Peyer's patch (tissue), 4 donors: ENCODE measurements at regions not wholly inside any gene's neighbourhood (a gene's known extent, or its start where the extent isn't known, plus 50 kb on each side); places are given as distances from the start of the nearest gene placed in this dataset.

Source experiments
- DNase-seq, 3 donors: peaks; one replicate each; pipeline ENCODE4 v3.0.0-alpha.2; 2017 to 2019
- H3K27ac ChIP-seq, 4 donors: fragments of 200-600 bp; sonication (generic); one replicate each; pipeline ENCODE4 v1.5.1; 2016 to 2019
- H3K27me3 ChIP-seq, 2 donors: fragments of 200-600 bp; sonication (generic); one replicate each; pipeline ENCODE4 v1.5.1; 2019
- H3K36me3 ChIP-seq, 3 donors: fragments of 200-600 bp; sonication (generic); one replicate each; pipeline ENCODE4 v1.5.1; 2016 to 2019
- H3K4me1 ChIP-seq, 4 donors: fragments of 200-600 bp; sonication (generic); one replicate each; pipeline ENCODE4 v1.5.1; 2016 to 2019
- H3K4me3 ChIP-seq, 4 donors: fragments of 200-600 bp; sonication (generic); 1 replicate in 3 of 4; 2 replicates in 1 of 4; pipeline ENCODE4 v1.5.1; 2016 to 2019; ENCODE audit warnings: mild to moderate bottlenecking in 1 of 4
- H3K9me3 ChIP-seq, 4 donors: fragments of 200-600 bp; sonication (generic); one replicate each; pipeline ENCODE4 v1.5.1; 2016 to 2019; ENCODE audit warnings: mild to moderate bottlenecking in 1 of 4
- CTCF ChIP-seq, 6 experiments: fragments of 450-650 bp in 4 of 6; fragments of 200-600 bp in 2 of 6; sonication (generic) in 1 of 6; IDR thresholded peaks; one replicate each; pipeline ENCODE4 v1.5.1; 2017 to 2019; ENCODE audit warnings: antibody characterized with exemption in 6 of 6, mild to moderate bottlenecking in 3 of 6, moderate library complexity in 1 of 6
- POLR2A ChIP-seq, 2 donors: fragments of 450-650 bp; IDR thresholded peaks; one replicate each; pipeline ENCODE4 v1.5.1; 2017; ENCODE audit warnings: antibody characterized with exemption in 2 of 2, mild to moderate bottlenecking in 2 of 2, moderate library complexity in 2 of 2

- Histone ChIP-seq H3K4me1 (no peaks in the 10 kb centered on the region), H3K36me3 (no peaks in the 10 kb centered on the region), H3K9me3 (no peaks in the 10 kb centered on the region), H3K27me3 (no peaks in the 10 kb centered on the region), H3K27ac (no peak overlapping the region), H3K4me3 (no peak overlapping the region)
- DNase-seq: no peak
- TF ChIP-seq POLR2A (IDR thresholded peaks at IDR 0.05) (no peak), CTCF (IDR thresholded peaks at IDR 0.05) (no peak)
Observed at GRCh38 chr11:127766734-127767133, 766.2 kb upstream of the KIRREL3 start.

GRCh38 chr11:127738771-127739286 lies 738.3 kb upstream of the KIRREL3 start:
- H3K27ac ChIP-seq: no peak overlapping the region
- H3K9me3 ChIP-seq: no peaks in the 10 kb centered on the region
- no peaks in the 10 kb centered on the region for H3K4me1 ChIP-seq
- no peak for DNase-seq
- H3K36me3 ChIP-seq: no peaks in the 10 kb centered on the region
- no peak overlapping the region for H3K4me3 ChIP-seq
- H3K27me3 ChIP-seq: no peaks in the 10 kb centered on the region
- TF ChIP-seq CTCF (IDR thresholded peaks at IDR 0.05) (no peak), POLR2A (IDR thresholded peaks at IDR 0.05) (no peak)

- H3K27ac ChIP-seq: no peak overlapping the region
- TF ChIP-seq POLR2A (IDR thresholded peaks at IDR 0.05): no peak
- no peak for TF ChIP-seq CTCF (IDR thresholded peaks at IDR 0.05)
- H3K4me1 ChIP-seq: no peaks in the 10 kb centered on the region
- no peaks in the 10 kb centered on the region for H3K27me3 ChIP-seq
- no peak overlapping the region for H3K4me3 ChIP-seq
- H3K9me3 ChIP-seq: no peaks in the 10 kb centered on the region
- no peaks in the 10 kb centered on the region for H3K36me3 ChIP-seq
- DNase-seq: no peak
Observed at GRCh38 chr11:127737499-127737898, 736.9 kb upstream of the KIRREL3 start.

DNA sequence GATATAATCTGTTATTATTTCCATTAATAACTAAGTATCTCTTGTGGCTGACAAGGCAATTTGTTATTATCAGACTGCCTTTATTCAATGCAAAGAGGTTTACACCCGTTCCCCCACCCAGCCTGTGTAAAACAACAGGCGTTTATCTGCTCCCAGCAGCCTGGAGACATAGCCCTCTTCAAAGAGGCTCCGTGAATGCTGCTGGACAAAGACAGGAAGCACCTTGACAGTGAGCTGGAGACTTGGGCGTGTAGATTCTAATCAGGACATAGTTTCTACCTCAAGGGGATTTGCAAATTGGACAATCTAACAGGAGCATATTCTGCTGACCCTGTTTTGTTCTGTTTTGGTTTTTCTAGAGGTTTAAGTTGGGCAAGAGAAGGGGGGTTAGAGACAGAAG lies 733.0 kb upstream of the KIRREL3 start:
- no peak for DNase-seq
- no peak for TF ChIP-seq CTCF (IDR thresholded peaks at IDR 0.05)
- no peak for TF ChIP-seq POLR2A (IDR thresholded peaks at IDR 0.05)
- Histone ChIP-seq H3K9me3 (no peaks in the 10 kb centered on the region), H3K4me1 (no peaks in the 10 kb centered on the region), H3K27ac (no peak overlapping the region), H3K27me3 (no peaks in the 10 kb centered on the region), H3K36me3 (no peaks in the 10 kb centered on the region), H3K4me3 (no peak overlapping the region)

DNA sequence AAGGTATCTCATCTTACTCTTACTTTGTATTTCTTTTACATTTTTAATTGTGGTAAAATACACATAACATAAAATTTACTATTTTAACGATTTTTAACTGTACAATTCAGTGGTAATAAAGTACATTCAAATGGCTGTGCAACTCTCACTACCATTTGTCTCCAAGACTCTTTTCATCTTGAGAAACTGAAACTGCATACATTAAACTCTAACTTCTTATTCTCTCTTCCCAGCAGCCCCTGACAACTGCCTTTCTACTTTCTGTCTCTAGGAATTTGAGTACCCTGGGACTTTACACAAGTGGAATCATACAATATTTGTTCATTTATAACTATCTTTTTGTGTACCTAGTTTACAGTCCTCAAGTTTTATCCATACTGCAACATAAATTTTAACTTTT lies 725.8 kb upstream of the KIRREL3 start:
- no peaks in the 10 kb centered on the region for H3K4me1 ChIP-seq
- no peak for TF ChIP-seq POLR2A (IDR thresholded peaks at IDR 0.05)
- TF ChIP-seq CTCF (IDR thresholded peaks at IDR 0.05): no peak
- no peak for DNase-seq
- no peaks in the 10 kb centered on the region for H3K36me3 ChIP-seq
- no peaks in the 10 kb centered on the region for H3K27me3 ChIP-seq
- no peaks in the 10 kb centered on the region for H3K9me3 ChIP-seq
- H3K27ac ChIP-seq: no peak overlapping the region
- no peak overlapping the region for H3K4me3 ChIP-seq

GRCh38 chr11:127723714-127724113 lies 723.1 kb upstream of the KIRREL3 start:
- no peak for TF ChIP-seq POLR2A (IDR thresholded peaks at IDR 0.05)
- no peak for DNase-seq
- no peak overlapping the region for H3K27ac ChIP-seq

More at GRCh38 chr11:127723714-127724113, 723.1 kb upstream of the KIRREL3 start:
- Histone ChIP-seq H3K36me3 (no peaks in the 10 kb centered on the region), H3K27me3 (no peaks in the 10 kb centered on the region), H3K9me3 (no peaks in the 10 kb centered on the region), H3K4me3 (no peak overlapping the region), H3K4me1 (no peaks in the 10 kb centered on the region)
